Stimulated activated CD4-positive, alpha-beta T cell treated with anti-CD3 and anti-CD28 coated beads, Interleukin-2, amount 100 ng/mL, for 24 hours (primary cell): ENCODE measurements at regions not wholly inside any gene's neighbourhood (a gene's known extent, or its start where the extent isn't known, plus 50 kb on each side); places are given as distances from the start of the nearest gene placed in this dataset.

ENCODE experiments used
- DNase-seq, 2 donors: peaks; one replicate each; pipeline ENCODE4 v3.0.0-alpha.2; 2020

- no peak for DNase-seq
Measured at GRCh38 chr4:160772668-160773067, 1391.1 kb downstream of the FSTL5 start.

DNA sequence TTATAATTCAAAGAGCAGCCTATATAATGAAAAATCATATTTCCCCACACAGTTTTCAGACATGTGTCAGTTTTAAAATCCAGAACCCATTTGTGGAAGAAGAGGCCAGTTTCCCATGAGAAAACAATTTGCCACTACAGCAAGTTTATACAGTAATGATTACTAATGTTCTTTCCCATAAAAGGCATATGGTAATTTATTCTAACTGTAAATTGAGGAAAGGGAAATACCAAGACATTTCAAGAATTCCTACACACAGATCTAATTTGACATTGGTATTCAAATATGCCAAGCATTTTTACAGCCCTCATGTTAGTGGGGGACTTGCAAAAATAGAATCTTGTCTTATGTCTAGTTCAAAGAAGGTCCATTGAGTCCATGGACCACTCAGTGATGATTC, 1368.6 kb downstream of the FSTL5 start:
- no peak for DNase-seq

GRCh38 chr4:160808174-160808573, 1355.6 kb downstream of the FSTL5 start:
- no peak for DNase-seq

DNA sequence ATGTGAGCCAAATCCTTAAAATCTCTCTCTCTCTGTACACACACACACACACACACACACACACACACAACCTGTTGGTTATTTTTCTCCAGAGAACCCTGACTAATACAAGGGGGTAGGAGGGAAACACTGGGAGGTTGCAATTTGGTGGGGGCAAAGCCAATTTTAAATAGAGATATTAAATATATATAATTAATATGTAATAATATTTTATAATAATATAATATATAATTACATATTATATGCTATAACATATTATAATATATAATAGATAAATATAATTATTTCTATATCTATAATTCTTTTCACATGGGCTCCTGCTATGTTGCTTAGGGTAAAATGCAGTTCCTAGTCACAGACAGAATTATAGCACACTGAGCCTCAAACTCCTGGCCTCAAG, 1354.2 kb downstream of the FSTL5 start:
- no peak for DNase-seq

- DNase-seq, result no peak
Measured at GRCh38 chr4:160810424-160810823, 1353.4 kb downstream of the FSTL5 start.

DNA sequence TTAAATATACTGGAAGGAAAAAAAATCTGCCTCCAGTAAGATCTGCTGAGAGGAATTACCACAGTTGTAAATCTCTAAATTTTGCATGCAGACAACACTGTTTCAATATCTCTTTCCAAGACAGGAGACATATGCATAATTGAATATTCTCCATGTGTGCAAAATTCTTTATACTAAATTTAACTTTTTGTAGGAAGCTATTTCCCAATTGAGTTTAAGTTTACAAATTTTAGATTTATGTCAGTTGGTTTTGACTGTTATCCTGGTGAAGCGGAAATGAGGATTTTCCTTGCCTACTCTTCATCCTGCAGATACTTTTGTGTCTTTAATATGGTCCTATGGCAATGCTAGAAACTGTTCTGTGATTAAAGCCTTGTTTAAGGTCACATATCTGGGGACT, 1352.9 kb downstream of the FSTL5 start:
- no peak for DNase-seq

- DNase-seq, result no peak
Measured at GRCh38 chr4:160811956-160812355, 1351.8 kb downstream of the FSTL5 start.

DNA sequence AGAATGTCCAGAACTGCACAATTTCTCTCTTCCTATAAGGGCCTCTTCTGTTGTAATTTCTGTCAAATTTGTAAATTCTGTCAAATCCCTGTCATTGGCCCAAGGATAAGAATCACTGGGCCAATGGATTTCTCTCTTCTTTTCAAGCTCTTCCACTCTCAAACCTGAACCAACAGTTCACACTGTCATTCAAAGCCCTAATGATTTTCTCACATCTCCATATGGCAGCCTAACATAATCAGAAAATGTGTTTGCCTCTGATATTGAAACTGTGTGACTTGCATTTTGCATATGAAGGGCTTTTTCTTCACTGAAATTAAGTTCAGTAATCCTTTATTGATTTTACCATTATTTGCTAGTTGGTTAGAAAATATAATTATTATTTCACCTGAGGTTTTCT, 1349.1 kb downstream of the FSTL5 start:
- no peak for DNase-seq

- DNase-seq, result no peak
Measured at GRCh38 chr4:160818571-160818970, 1345.2 kb downstream of the FSTL5 start.

GRCh38 chr4:160819791-160820190, 1344.0 kb downstream of the FSTL5 start:
- no peak for DNase-seq

DNA sequence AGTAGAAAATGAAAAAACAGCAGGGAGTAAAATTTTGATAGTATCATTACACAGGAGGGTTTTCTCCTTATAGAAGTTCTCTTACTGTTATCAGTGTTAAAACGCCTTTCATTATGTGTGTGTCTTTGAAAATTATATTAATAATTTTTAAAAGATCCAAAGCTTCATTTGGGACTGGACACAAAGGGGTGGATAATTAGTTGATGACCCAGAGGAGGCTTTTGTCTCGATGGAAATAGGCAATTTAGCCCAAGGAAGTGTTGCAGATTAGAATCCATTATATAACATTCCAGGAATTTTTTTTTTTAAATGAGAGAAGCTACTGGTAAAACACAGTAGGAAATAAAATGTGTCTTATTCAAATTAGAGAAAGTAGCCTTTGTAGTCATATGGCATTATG, 1339.3 kb downstream of the FSTL5 start:
- no peak for DNase-seq

DNA sequence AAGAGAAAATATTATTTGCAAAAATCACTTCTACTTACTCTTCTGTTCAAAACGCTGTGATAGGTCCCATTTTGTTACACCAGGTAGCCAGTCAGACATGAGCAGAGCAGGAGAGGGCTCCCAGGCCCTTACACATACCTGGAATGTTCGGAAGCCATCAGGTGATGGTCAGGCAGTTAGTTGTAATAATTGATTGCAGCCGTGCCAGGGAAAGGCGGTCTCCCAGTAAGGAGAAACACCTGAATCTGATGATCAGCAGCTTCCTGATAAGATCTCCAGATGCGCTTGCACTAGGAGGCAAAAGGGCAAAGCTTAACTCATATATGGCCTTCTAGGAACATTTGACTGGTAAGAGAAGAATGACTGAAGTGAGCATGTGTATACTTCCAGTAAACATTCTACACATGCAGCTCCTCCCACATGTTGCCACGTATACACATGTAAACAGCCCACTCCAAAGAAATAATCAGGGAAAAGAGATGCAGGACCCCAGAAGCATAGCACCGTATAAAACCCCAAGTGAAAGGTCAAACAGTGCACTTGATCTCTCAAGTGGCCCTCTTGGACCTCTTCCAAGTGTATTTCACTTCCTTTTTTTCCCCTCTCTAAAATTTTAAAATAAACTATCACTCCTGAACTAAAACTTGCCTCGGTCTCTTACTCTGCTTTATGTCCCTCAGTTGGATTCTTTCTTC, 1338.0 kb downstream of the FSTL5 start:
- no peak for DNase-seq

DNA sequence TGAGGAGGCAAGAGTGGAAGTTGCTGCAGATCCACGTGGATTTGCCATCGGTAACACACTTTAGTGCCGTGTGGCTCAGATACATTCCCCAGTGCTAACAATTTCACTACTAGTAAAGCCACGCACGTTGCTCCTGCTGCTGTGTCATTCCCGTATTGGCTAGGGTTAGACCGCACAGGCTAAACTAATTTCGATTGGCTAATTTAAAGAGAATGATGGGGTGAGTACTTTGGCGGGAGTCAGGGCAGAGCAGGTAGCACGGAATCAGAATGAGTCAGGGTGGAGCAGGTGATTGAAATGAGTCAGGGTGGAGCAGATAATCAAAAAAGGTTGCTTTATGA, 1337.5 kb downstream of the FSTL5 start:
- DNase-seq, result no peak

GRCh38 chr4:160831165-160831922, 1332.5 kb downstream of the FSTL5 start:
- DNase-seq, result no peak

DNA sequence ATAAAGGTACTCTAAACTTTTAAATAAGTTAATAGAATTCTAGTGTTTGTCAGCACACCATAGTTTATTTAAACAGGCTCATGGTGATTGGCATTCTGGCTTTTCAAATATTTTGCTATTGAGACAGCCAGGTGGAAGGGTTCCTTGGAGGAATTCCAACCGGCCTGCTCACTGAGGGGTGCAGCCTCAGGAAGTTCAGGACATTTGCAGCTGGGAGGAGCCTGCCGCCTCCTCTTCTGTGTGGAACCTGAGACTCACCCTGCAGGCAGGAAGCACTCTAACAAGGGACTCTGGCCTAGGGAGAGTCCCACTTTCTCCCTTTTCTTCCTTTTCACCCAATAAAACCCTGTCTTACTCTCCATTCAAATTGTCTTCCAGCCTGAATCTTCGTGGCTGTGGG, 1328.0 kb downstream of the FSTL5 start:
- no peak for DNase-seq

DNA sequence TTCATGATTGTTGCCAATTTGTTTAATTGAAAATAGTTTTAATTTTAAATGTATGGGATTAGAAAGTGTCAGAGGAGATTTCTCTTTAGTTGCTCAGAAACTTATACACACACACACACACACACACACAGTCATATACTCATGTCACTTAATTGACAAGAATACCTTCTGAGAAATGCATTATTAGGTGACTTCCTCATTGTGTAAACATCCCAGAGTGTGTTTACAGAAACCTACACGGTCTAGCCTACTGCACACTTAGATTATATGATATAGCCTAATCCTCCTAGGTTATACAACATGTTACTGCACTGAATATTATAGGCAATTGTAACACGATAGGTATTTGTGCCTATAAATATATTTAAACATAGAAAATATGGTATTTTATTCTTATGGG, 1327.4 kb downstream of the FSTL5 start:
- no peak for DNase-seq

- no peak for DNase-seq
Measured at GRCh38 chr4:160846121-160846520, 1317.7 kb downstream of the FSTL5 start.

DNA sequence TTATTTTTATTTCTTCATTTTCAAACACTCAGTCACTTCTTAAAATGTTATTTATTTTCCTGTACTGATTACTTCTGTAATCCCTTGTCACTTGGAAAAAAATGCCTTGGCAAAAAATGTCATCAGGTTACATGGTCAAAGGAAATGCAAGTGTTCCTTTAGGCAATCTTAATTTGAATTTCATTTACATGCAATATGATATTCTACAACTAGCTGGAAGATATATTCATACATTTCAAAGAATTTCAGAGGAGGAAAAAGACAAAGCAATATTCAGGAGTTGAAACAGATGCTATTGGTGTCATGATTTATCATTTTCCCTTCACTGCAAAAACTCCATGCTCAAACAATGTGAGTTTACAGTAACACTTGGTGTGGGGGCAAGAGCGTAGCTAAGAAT, 1316.6 kb downstream of the FSTL5 start:
- DNase-seq, result no peak

- DNase-seq, result no peak
Measured at GRCh38 chr4:160848489-160848888, 1315.3 kb downstream of the FSTL5 start.

GRCh38 chr4:160848901-160849760, 1314.7 kb downstream of the FSTL5 start:
- DNase-seq, result no peak

GRCh38 chr4:160864253-160864652, 1299.5 kb downstream of the FSTL5 start:
- DNase-seq, result no peak

DNA sequence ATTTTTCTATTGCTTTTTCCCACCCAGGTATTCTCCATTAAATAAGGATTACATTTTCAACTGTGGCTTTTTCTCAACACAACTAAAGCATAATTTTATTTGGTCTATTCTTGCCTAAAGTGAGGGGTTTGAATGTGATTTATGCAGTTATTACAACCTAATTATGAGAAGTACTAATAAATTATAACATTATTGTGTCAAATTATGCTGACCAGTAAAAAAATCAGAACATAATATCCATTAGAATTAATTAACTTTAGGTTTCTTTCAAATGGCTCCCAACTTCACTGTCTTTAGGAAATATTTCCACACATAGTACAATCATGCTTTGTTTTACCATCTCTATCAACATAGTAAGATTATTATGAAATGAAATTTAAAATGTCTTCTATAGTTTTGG, 1293.9 kb downstream of the FSTL5 start:
- DNase-seq, result no peak

- DNase-seq, result no peak
Measured at GRCh38 chr4:160872491-160872890, 1291.3 kb downstream of the FSTL5 start.
